OCI-LY7 (cell line): ENCODE measurements at regions not wholly inside any gene's neighbourhood (a gene's known extent, or its start where the extent isn't known, plus 50 kb on each side); places are given as distances from the start of the nearest gene placed in this dataset.
"Not testable (repeated sequence)": the region's sequence is repeated elsewhere in the genome, so short reads cannot be mapped to it uniquely, and the experiment has no call there.

Experiments
- BruUV-seq: library from RNA; stranded (reverse); fragments of 400-500 nt; replicated peaks from 2 replicates; lab custom pipeline; 2021; lab: Mats Ljungman, UMichigan
- CTCF ChIA-PET: fragments of 300-600 bp; sonication (Branson Sonifier 250); formaldehyde crosslinking; loops from one replicate; lab custom pipeline; 2022; ENCODE audit warnings: antibody characterized with exemption; ENCODE audit not compliant: unreplicated experiment; lab: Charles Lee
- POLR2A ChIA-PET: fragments of 300-600 bp; sonication (Branson Sonifier 250); formaldehyde crosslinking; loops from one replicate; lab custom pipeline; 2022; ENCODE audit warnings: antibody characterized with exemption; lab: Charles Lee
- DNase-seq: peaks from one replicate; pipeline ENCODE4 v3.0.0-alpha.2; 2015; ENCODE audit warnings: low spot score
- H2AFZ ChIP-seq: fragments of 200-600 bp; sonication (generic), shearing (Covaris generic); 2 replicates; pipeline ENCODE4 v1.6.1; 2014; ENCODE audit warnings: mild to moderate bottlenecking, antibody characterized with exemption, low read length, moderate library complexity
- H3K27ac ChIP-seq: fragments of 200-600 bp; sonication (generic); 2 replicates; pipeline ENCODE4 v1.5.1; 2014; ENCODE audit warnings: mixed run types, low read depth, mild to moderate bottlenecking, moderate library complexity, low read length, inconsistent platforms; ENCODE audit not compliant: poor library complexity, severe bottlenecking
- H3K36me3 ChIP-seq: fragments of 200-600 bp; sonication (generic); 2 replicates; pipeline ENCODE4 v1.6.1; 2014; ENCODE audit warnings: mild to moderate bottlenecking, antibody characterized with exemption, low read length, moderate library complexity, mixed read lengths; ENCODE audit not compliant: insufficient read depth
- H3K4me1 ChIP-seq: fragments of 200-600 bp; sonication (generic); 2 replicates; pipeline ENCODE4 v1.5.1; 2014; ENCODE audit warnings: mild to moderate bottlenecking, low read length; ENCODE audit not compliant: insufficient read depth, poor library complexity, severe bottlenecking
- H3K4me2 ChIP-seq: fragments of 200-600 bp; sonication (generic); 2 replicates; pipeline ENCODE4 v1.6.1; 2014; ENCODE audit warnings: mild to moderate bottlenecking, low read length
- H3K4me3 ChIP-seq: fragments of 200-600 bp; sonication (generic); 2 replicates; pipeline ENCODE4 v1.5.1; 2014; ENCODE audit warnings: mild to moderate bottlenecking, low read depth, low read length; ENCODE audit not compliant: poor library complexity, severe bottlenecking
- H3K79me2 ChIP-seq: fragments of 200-600 bp; sonication (generic); 2 replicates; pipeline ENCODE4 v1.6.1; 2016; ENCODE audit warnings: low read depth, mild to moderate bottlenecking, low read length, moderate library complexity, mixed read lengths; ENCODE audit not compliant: insufficient read depth
- H3K9me2 ChIP-seq: fragments of 200-600 bp; sonication (generic); 2 replicates; pipeline ENCODE4 v1.6.1; 2016; ENCODE audit warnings: mild to moderate bottlenecking, low read length, mixed read lengths; ENCODE audit not compliant: insufficient read depth
- H3K9me3 ChIP-seq: fragments of 200-600 bp; sonication (generic); 2 replicates; pipeline ENCODE4 v1.6.1; 2014; ENCODE audit warnings: mild to moderate bottlenecking, mixed run types, low read length, mixed read lengths
- H4K20me1 ChIP-seq: fragments of 200-600 bp; sonication (generic); 2 replicates; pipeline ENCODE4 v1.6.1; 2014; ENCODE audit warnings: mild to moderate bottlenecking, antibody characterized with exemption, low read length, moderate library complexity, mixed read lengths; ENCODE audit not compliant: insufficient read depth
- CTCF ChIP-seq: fragments of 200-600 bp; sonication (generic); conservative IDR thresholded peaks from 2 replicates; pipeline ENCODE4 v1.5.1; 2014; ENCODE audit warnings: mild to moderate bottlenecking, antibody characterized with exemption, low read length, moderate library complexity, mixed read lengths
- EZH2phosphoT487 ChIP-seq: fragments of 200-600 bp; sonication (generic); IDR thresholded peaks from 2 replicates; pipeline ENCODE4 v1.6.1; 2018; ENCODE audit warnings: low read depth, borderline replicate concordance, mild to moderate bottlenecking, mixed run types, antibody characterized with exemption, low read length, moderate library complexity, mixed read lengths
- intact Hi-C: fragments of 100-400 bp; cut with micrococcal nuclease; formaldehyde crosslinking; loops from one replicate; pipeline ENCODE4 v1.10.0; 2022; ENCODE audit not compliant: unreplicated experiment

GRCh38 chr3:95815828-95816227 lies 998.6 kb upstream of the EPHA6 start:
- Histone ChIP-seq H3K4me3 (no peak overlapping the region), H3K27ac (no peak overlapping the region), H3K79me2 (no peaks in the 10 kb centered on the region), H3K4me2 (no peak overlapping the region), H3K9me2 (no peaks in the 10 kb centered on the region), H2AFZ (no peak overlapping the region), H3K9me3 (no peaks in the 10 kb centered on the region), H4K20me1 (no peaks in the 10 kb centered on the region), H3K36me3 (no peaks in the 10 kb centered on the region), H3K4me1 (no peaks in the 10 kb centered on the region)
- TF ChIP-seq CTCF, result no peak
- no peak for TF ChIP-seq EZH2phosphoT487
- CTCF ChIA-PET, result no interaction called here
- no peak for DNase-seq
- BruUV-seq, result no TSS peak
- intact Hi-C loops, result no loop called here
- POLR2A ChIA-PET, result no interaction called here

- Histone ChIP-seq H2AFZ (no peak overlapping the region), H3K27ac (no peak overlapping the region), H3K4me1 (no peaks in the 10 kb centered on the region), H4K20me1 (no peaks in the 10 kb centered on the region), H3K4me3 (no peak overlapping the region), H3K9me2 (no peaks in the 10 kb centered on the region), H3K9me3 (no peaks in the 10 kb centered on the region), H3K36me3 (no peaks in the 10 kb centered on the region), H3K4me2 (no peak overlapping the region), H3K79me2 (no peaks in the 10 kb centered on the region)
- ChIA-PET CTCF (no interaction called here), POLR2A (interaction anchor here (0.7 kb wide), 1 partner anchor 1159 kb away, joined by 3 read pairs; no protein-coding TSS in a partner anchor)
- no peak for TF ChIP-seq CTCF
- intact Hi-C loops, result no loop called here
- no peak for DNase-seq
- BruUV-seq, result no TSS peak
Measured at GRCh38 chr3:95826419-95826818, 988.0 kb upstream of the EPHA6 start.

GRCh38 chr3:95832146-95832545 lies 982.2 kb upstream of the EPHA6 start:
- no peak overlapping the region for H2AFZ ChIP-seq

GRCh38 chr3:95860628-95861027 lies 953.8 kb upstream of the EPHA6 start:
- not testable (repeated sequence) for BruUV-seq, H4K20me1 ChIP-seq

More at GRCh38 chr3:95832146-95832545, 982.2 kb upstream of the EPHA6 start:
- H3K9me3 ChIP-seq, result no peaks in the 10 kb centered on the region
- TF ChIP-seq EZH2phosphoT487, result no peak
- no peak for TF ChIP-seq CTCF
- no TSS peak for BruUV-seq
- no peaks in the 10 kb centered on the region for H3K79me2 ChIP-seq
- no peak overlapping the region for H3K4me3 ChIP-seq
- no peaks in the 10 kb centered on the region for H3K36me3 ChIP-seq
- no peaks in the 10 kb centered on the region for H3K4me1 ChIP-seq
- intact Hi-C loops, result no loop called here
- DNase-seq, result no peak
- no peak overlapping the region for H3K27ac ChIP-seq
- no peak overlapping the region for H3K4me2 ChIP-seq
- H4K20me1 ChIP-seq, result no peaks in the 10 kb centered on the region
- no peaks in the 10 kb centered on the region for H3K9me2 ChIP-seq
- POLR2A ChIA-PET, result no interaction called here
- CTCF ChIA-PET, result no interaction called here

More at GRCh38 chr3:95860628-95861027, 953.8 kb upstream of the EPHA6 start:
- DNase-seq, H3K27ac ChIP-seq, H2AFZ ChIP-seq, intact Hi-C loops, H3K9me2 ChIP-seq, H3K4me1 ChIP-seq, H3K36me3 ChIP-seq, CTCF ChIA-PET, H3K4me2 ChIP-seq, H3K79me2 ChIP-seq, H3K9me3 ChIP-seq, H3K4me3 ChIP-seq: not testable (repeated sequence)
- POLR2A ChIA-PET, result interaction anchor here (0.6 kb wide), 1 partner anchor 1136 kb away, joined by 3 read pairs; no protein-coding TSS in a partner anchor
